Keratinocyte (primary cell): ENCODE measurements at regions not wholly inside any gene's neighbourhood (a gene's known extent, or its start where the extent isn't known, plus 50 kb on each side); places are given as distances from the start of the nearest gene placed in this dataset.

Experiments
- CTCF ChIP-seq, 3 experiments: IDR thresholded peaks in 1 of 3; conservative IDR thresholded peaks in 1 of 3; optimal IDR thresholded peaks in 1 of 3; 2 replicates in 2 of 3; 3 replicates in 1 of 3; pipeline versions ENCODE3 to v1.5.1; 2011; ENCODE audit warnings: low read length in 3 of 3, mild to moderate bottlenecking in 3 of 3, moderate library complexity in 2 of 3, control low read depth in 1 of 3, inconsistent platforms in 1 of 3; ENCODE audit not compliant: insufficient read depth in 2 of 3; ENCODE audit errors: extremely low read depth in 1 of 3
- EZH2 ChIP-seq: IDR thresholded peaks from one replicate; pipeline ENCODE4 v1.6.1; 2012; ENCODE audit warnings: inconsistent platforms, mild to moderate bottlenecking, low read length, moderate library complexity

- TF ChIP-seq CTCF (optimal IDR thresholded peaks at IDR 0.05 in 1 of 3, IDR thresholded peaks at IDR 0.05 in 1 of 3, conservative IDR thresholded peaks at IDR 0.05 in 1 of 3; ENCODE audit: extremely low read depth in 1 of 3, insufficient read depth in 2 of 3, low read length in 3 of 3) (no peak), EZH2 (no peak)
Observed at GRCh38 chr10:78427497-78428031, 393.9 kb downstream of the RPS24 start.
